CD4-positive, alpha-beta T cell (primary cell): ENCODE measurements at regions not wholly inside any gene's neighbourhood (a gene's known extent, or its start where the extent isn't known, plus 50 kb on each side); places are given as distances from the start of the nearest gene placed in this dataset.
"Not testable (repeated sequence)": the region's sequence is repeated elsewhere in the genome, so short reads cannot be mapped to it uniquely, and the experiment has no call there.

Source experiments
- ATAC-seq: fragments of 200-7000 bp; cut with Tn5 transposase; one replicate; pipeline ENCODE4 v1.10.0; 2022; ENCODE audit warnings: mild to moderate bottlenecking; ENCODE audit not compliant: poor library complexity
- CTCF ChIA-PET: fragments of 350-600 bp; sonication (Branson Sonifier 250); formaldehyde crosslinking; loops from one replicate; lab custom pipeline; 2021; ENCODE audit warnings: antibody characterized with exemption, inconsistent platforms; lab: Charles Lee
- POLR2A ChIA-PET: fragments of 350-600 bp; sonication (Branson Sonifier 250); formaldehyde crosslinking; loops from one replicate; lab custom pipeline; 2021; ENCODE audit warnings: antibody characterized with exemption, inconsistent platforms; lab: Charles Lee
- DNase-seq, 14 experiments: peaks; one replicate each; pipeline ENCODE4 v3.0.0-alpha.2; 2013 to 2020; ENCODE audit warnings: mixed read lengths in 2 of 14
- H3K27ac ChIP-seq, 2 donors: one replicate each; pipeline versions ENCODE4 v1.5.1 to v1.7.0; 2013; ENCODE audit warnings: low read length in 2 of 2, low read depth in 1 of 2, mild to moderate bottlenecking in 1 of 2
- H3K27me3 ChIP-seq, 2 experiments: 1 replicate in 1 of 2; 2 replicates in 1 of 2; pipeline versions ENCODE4 v1.6.1 to v1.7.0; 2013; ENCODE audit warnings: low read length in 2 of 2, control low read depth in 1 of 2, mild to moderate bottlenecking in 1 of 2, moderate library complexity in 1 of 2; ENCODE audit not compliant: insufficient read depth in 2 of 2, control insufficient read depth in 1 of 2
- H3K36me3 ChIP-seq: one replicate; pipeline ENCODE4 v1.6.1; 2013; ENCODE audit warnings: low read length, control low read depth; ENCODE audit not compliant: insufficient read depth
- H3K4me1 ChIP-seq: one replicate; pipeline ENCODE4 v1.6.1; 2013; ENCODE audit warnings: low read length, control low read depth; ENCODE audit not compliant: insufficient read depth
- H3K4me3 ChIP-seq: one replicate; pipeline ENCODE4 v1.5.1; 2013; ENCODE audit warnings: mild to moderate bottlenecking, low read length, moderate library complexity
- H3K9me3 ChIP-seq, 2 experiments: 1 replicate in 1 of 2; 2 replicates in 1 of 2; pipeline versions ENCODE4 v1.6.1 to v1.7.0; 2013; ENCODE audit warnings: low read length in 2 of 2, mild to moderate bottlenecking in 2 of 2, control low read depth in 1 of 2, moderate library complexity in 1 of 2; ENCODE audit not compliant: control insufficient read depth in 1 of 2, insufficient read depth in 1 of 2
- H3K27ac Mint-ChIP-seq: one replicate; pipeline ENCODE4 v1.8.0; 2020; ENCODE audit warnings: mixed read lengths
- H3K27me3 Mint-ChIP-seq: one replicate; pipeline ENCODE4 v1.8.0; 2021; ENCODE audit warnings: mixed read lengths
- H3K36me3 Mint-ChIP-seq: one replicate; pipeline ENCODE4 v1.8.0; 2021; ENCODE audit warnings: low read depth, mixed read lengths
- H3K4me1 Mint-ChIP-seq: one replicate; pipeline ENCODE4 v1.8.0; 2021; ENCODE audit warnings: low read depth, mixed read lengths
- H3K4me3 Mint-ChIP-seq: one replicate; pipeline ENCODE4 v1.8.0; 2020; ENCODE audit warnings: mild to moderate bottlenecking, mixed read lengths
- H3K9me3 Mint-ChIP-seq: one replicate; pipeline ENCODE4 v1.8.0; 2020; ENCODE audit warnings: mixed read lengths
- intact Hi-C, 2 experiments: fragments of 100-400 bp; cut with DNase I in 1 of 2; cut with micrococcal nuclease in 1 of 2; formaldehyde crosslinking; loops; one replicate each; pipeline versions ENCODE4 v1.15.1 to v1.9.0; 2023 to 2025; cut with DNase I, micrococcal nuclease
- TF ChIP-seq, protein P1 (sequence below): fragments of 200-600 bp; IDR thresholded peaks from one replicate; pipeline ENCODE4 v1.8.0; 2022; ENCODE audit warnings: antibody characterized with exemption, mild to moderate bottlenecking

DNA sequence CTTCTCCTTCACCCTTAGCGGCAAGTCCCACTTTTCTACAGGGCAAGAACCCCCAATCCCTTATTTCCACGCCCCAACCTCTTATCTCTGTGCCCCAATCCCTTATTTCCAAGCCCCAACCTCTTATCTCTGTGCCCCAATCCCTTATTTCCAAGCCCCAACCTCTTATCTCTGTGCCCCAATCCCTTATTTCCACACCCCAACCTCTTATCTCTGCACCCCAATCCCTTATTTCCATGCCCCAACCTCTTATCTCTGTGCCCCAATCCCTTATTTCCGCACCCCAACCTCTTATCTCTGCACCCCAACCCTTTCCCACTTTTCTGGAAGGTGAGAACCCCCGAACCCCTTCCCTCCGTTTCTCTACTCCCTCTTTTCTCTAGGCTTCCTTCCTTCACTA, 116.1 kb upstream of the GJE1 start:
- H3K27ac Mint-ChIP-seq, H3K36me3 Mint-ChIP-seq: not testable (repeated sequence)

DNA sequence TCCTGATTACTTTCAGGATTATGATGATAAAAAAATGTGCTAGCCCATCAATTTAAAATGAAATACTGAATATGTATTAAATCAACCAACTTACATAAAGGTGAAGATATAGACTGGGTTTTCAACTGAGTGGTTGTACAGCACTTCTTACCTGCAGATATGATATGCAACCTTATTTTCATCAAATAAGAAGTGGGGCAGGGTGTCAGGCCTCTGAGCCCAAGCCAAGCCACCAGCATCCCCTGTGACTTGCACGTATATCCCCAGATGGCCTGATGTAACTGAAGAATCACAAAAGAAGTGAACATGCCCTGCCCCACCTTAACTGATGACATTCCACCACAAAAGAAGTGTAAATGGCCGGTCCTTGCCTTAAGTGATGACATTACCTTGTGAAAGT, 117.3 kb upstream of the GJE1 start:
- CTCF ChIA-PET, H3K27ac ChIP-seq, H3K36me3 Mint-ChIP-seq, H3K9me3 Mint-ChIP-seq, H3K4me1 Mint-ChIP-seq, DNase-seq, intact Hi-C loops, POLR2A ChIA-PET, H3K27me3 ChIP-seq, H3K9me3 ChIP-seq, H3K36me3 ChIP-seq, H3K4me3 ChIP-seq, ATAC-seq, H3K4me3 Mint-ChIP-seq, H3K27ac Mint-ChIP-seq, H3K4me1 ChIP-seq: not testable (repeated sequence)
- H3K27me3 Mint-ChIP-seq: peaks cover 12% of the 10 kb centered on the region

More for the DNA sequence above, 116.1 kb upstream of the GJE1 start:
- DNase-seq, H3K36me3 ChIP-seq, H3K4me1 ChIP-seq, H3K9me3 Mint-ChIP-seq, H3K4me1 Mint-ChIP-seq, intact Hi-C loops, H3K27me3 ChIP-seq, H3K4me3 Mint-ChIP-seq, CTCF ChIA-PET, POLR2A ChIA-PET, H3K9me3 ChIP-seq, H3K4me3 ChIP-seq, H3K27ac ChIP-seq, ATAC-seq: not testable (repeated sequence)
- peaks cover 12% of the 10 kb centered on the region for H3K27me3 Mint-ChIP-seq

DNA sequence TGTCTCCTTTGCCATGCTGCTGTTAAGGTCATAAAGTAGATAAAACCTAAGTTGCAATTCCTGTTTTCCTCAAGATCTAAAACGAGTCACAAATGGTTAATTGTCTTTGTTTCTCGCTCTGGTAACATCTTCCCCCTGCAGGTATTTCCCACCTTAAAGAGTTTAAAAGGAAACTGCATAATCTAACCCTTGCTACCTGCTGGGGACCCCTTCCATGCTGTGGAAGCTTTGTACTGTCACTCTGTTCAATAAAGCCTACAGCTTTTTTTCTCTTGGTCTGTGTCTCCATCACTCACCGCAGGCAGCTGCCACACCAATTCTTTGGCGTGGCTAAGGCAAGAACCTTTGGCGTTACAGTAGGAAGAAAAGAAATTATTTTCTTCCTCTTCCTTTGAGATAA, 117.7 kb upstream of the GJE1 start:
- no peaks in the 10 kb centered on the region for H3K9me3 ChIP-seq
- TF ChIP-seq, protein P1, sequence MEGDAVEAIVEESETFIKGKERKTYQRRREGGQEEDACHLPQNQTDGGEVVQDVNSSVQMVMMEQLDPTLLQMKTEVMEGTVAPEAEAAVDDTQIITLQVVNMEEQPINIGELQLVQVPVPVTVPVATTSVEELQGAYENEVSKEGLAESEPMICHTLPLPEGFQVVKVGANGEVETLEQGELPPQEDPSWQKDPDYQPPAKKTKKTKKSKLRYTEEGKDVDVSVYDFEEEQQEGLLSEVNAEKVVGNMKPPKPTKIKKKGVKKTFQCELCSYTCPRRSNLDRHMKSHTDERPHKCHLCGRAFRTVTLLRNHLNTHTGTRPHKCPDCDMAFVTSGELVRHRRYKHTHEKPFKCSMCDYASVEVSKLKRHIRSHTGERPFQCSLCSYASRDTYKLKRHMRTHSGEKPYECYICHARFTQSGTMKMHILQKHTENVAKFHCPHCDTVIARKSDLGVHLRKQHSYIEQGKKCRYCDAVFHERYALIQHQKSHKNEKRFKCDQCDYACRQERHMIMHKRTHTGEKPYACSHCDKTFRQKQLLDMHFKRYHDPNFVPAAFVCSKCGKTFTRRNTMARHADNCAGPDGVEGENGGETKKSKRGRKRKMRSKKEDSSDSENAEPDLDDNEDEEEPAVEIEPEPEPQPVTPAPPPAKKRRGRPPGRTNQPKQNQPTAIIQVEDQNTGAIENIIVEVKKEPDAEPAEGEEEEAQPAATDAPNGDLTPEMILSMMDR: no peak
- no peak overlapping the region for H3K27ac Mint-ChIP-seq
- no peaks in the 10 kb centered on the region for H3K9me3 Mint-ChIP-seq
- H3K27me3 Mint-ChIP-seq: peaks cover 12% of the 10 kb centered on the region
- ChIA-PET POLR2A (no interaction called here), CTCF (no interaction called here)
- no peaks in the 10 kb centered on the region for H3K4me1 Mint-ChIP-seq
- intact Hi-C loops: no loop called here
- no peaks in the 10 kb centered on the region for H3K36me3 Mint-ChIP-seq
- H3K4me3 Mint-ChIP-seq: no peak overlapping the region
- H3K4me3 ChIP-seq: no peak overlapping the region
- H3K36me3 ChIP-seq: no peaks in the 10 kb centered on the region
- no peak for ATAC-seq
- DNase-seq: no peak
- H3K27ac ChIP-seq: no peak overlapping the region
- no peaks in the 10 kb centered on the region for H3K4me1 ChIP-seq
- no peaks in the 10 kb centered on the region for H3K27me3 ChIP-seq

DNA sequence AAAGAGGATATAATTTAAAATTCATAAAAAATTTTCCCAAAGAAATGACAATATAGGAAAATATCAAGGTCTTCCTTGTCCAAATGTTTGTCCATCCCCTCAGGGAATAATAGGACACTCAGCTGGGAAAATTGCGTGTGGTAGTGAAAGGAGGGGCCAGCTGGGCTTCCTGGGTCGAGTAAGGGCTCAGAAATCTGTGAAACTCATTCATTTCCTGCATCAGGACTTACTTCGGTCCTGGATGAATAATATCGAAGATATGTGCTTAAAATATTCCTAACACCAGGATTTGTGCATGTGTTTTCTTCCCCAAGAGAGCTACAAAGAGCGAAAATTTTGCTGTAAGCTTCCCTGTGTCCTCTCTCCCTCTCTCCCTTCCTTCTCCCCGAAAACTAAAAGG, 118.2 kb upstream of the GJE1 start:
- intact Hi-C loops: no loop called here
- H3K36me3 ChIP-seq: no peaks in the 10 kb centered on the region
- no peak overlapping the region for H3K4me3 Mint-ChIP-seq
- H3K27ac Mint-ChIP-seq: no peak overlapping the region
- ChIA-PET POLR2A (no interaction called here), CTCF (no interaction called here)
- no peak overlapping the region for H3K4me3 ChIP-seq
- no peaks in the 10 kb centered on the region for H3K9me3 ChIP-seq
- ATAC-seq (no peak), DNase-seq (no peak)
- no peaks in the 10 kb centered on the region for H3K4me1 Mint-ChIP-seq
- H3K27me3 ChIP-seq: no peaks in the 10 kb centered on the region
- no peaks in the 10 kb centered on the region for H3K4me1 ChIP-seq
- H3K27me3 Mint-ChIP-seq: peaks cover 12% of the 10 kb centered on the region
- TF ChIP-seq, protein P1: no peak
- H3K27ac ChIP-seq: no peak overlapping the region
- H3K36me3 Mint-ChIP-seq: no peaks in the 10 kb centered on the region
- H3K9me3 Mint-ChIP-seq: no peaks in the 10 kb centered on the region
